Tibial artery (tissue), 4 donors: ENCODE measurements at regions not wholly inside any gene's neighbourhood (a gene's known extent, or its start where the extent isn't known, plus 50 kb on each side); places are given as distances from the start of the nearest gene placed in this dataset.
"Not testable (repeated sequence)": the region's sequence is repeated elsewhere in the genome, so short reads cannot be mapped to it uniquely, and the experiment has no call there.

Source experiments
- DNase-seq, 2 donors: peaks; one replicate each; pipeline ENCODE4 v3.0.0-alpha.2; 2019
- H3K27ac ChIP-seq, 2 donors: fragments of 200-600 bp; sonication (generic) in 1 of 2; 1 replicate in 1 of 2; 2 replicates in 1 of 2; pipeline ENCODE4 v1.5.1; 2018 to 2019; ENCODE audit warnings: mild to moderate bottlenecking in 1 of 2
- H3K27me3 ChIP-seq, 2 donors: fragments of 200-600 bp; sonication (generic) in 1 of 2; one replicate each; pipeline versions ENCODE4 v1.5.1 to v1.6.0; 2016 to 2019
- H3K36me3 ChIP-seq, 3 donors: fragments of 200-600 bp; sonication (generic) in 2 of 3; one replicate each; pipeline ENCODE4 v1.5.1; 2016 to 2019; ENCODE audit warnings: mild to moderate bottlenecking in 2 of 3
- H3K4me1 ChIP-seq, 4 donors: fragments of 200-600 bp; sonication (generic) in 2 of 4; 1 replicate in 3 of 4; 2 replicates in 1 of 4; pipeline ENCODE4 v1.5.1; 2016 to 2019
- H3K4me3 ChIP-seq, 2 donors: fragments of 200-600 bp; sonication (generic) in 1 of 2; 1 replicate in 1 of 2; 2 replicates in 1 of 2; pipeline ENCODE4 v1.5.1; 2018 to 2019; ENCODE audit warnings: mild to moderate bottlenecking in 2 of 2
- H3K9me3 ChIP-seq, 3 donors: fragments of 200-600 bp; sonication (generic) in 1 of 3; one replicate each; pipeline ENCODE4 v1.5.1; 2016 to 2019
- CTCF ChIP-seq, 2 experiments: fragments of 200-600 bp in 1 of 2; fragments of 450-650 bp in 1 of 2; IDR thresholded peaks; one replicate each; pipeline ENCODE4 v1.5.1; 2017 to 2019; ENCODE audit warnings: antibody characterized with exemption in 2 of 2, mild to moderate bottlenecking in 1 of 2, moderate library complexity in 1 of 2
- intact Hi-C: fragments of 100-400 bp; cut with DNase I; formaldehyde crosslinking; loops from one replicate; pipeline ENCODE4 v1.15.0; 2023; ENCODE audit warnings: low total_unique reads

- H3K9me3 ChIP-seq: no peaks in the 10 kb centered on the region
- H3K36me3 ChIP-seq: no peaks in the 10 kb centered on the region
- H3K27me3 ChIP-seq: no peaks in the 10 kb centered on the region
- no peak overlapping the region for H3K4me3 ChIP-seq
- DNase-seq: no peak
- intact Hi-C loops: no loop called here
- no peaks in the 10 kb centered on the region for H3K4me1 ChIP-seq
- no peak for TF ChIP-seq CTCF (IDR thresholded peaks at IDR 0.05)
- H3K27ac ChIP-seq: no peak overlapping the region
Measured at GRCh38 chr9:106104887-106105286, 410.5 kb downstream of the TMEM38B start.

GRCh38 chr9:106106396-106106795, 412.1 kb downstream of the TMEM38B start:
- no peak overlapping the region for H3K4me3 ChIP-seq
- DNase-seq: no peak
- no peak for TF ChIP-seq CTCF (IDR thresholded peaks at IDR 0.05)
- H3K27ac ChIP-seq: no peak overlapping the region
- no peaks in the 10 kb centered on the region for H3K4me1 ChIP-seq
- no peaks in the 10 kb centered on the region for H3K27me3 ChIP-seq
- no peaks in the 10 kb centered on the region for H3K9me3 ChIP-seq
- H3K36me3 ChIP-seq: no peaks in the 10 kb centered on the region
- intact Hi-C loops: no loop called here

GRCh38 chr9:106107716-106108115, 413.4 kb downstream of the TMEM38B start:
- H3K36me3 ChIP-seq: no peaks in the 10 kb centered on the region
- intact Hi-C loops: no loop called here
- no peak overlapping the region for H3K27ac ChIP-seq
- no peaks in the 10 kb centered on the region for H3K27me3 ChIP-seq
- no peak for TF ChIP-seq CTCF (IDR thresholded peaks at IDR 0.05)
- no peaks in the 10 kb centered on the region for H3K9me3 ChIP-seq
- H3K4me1 ChIP-seq: no peaks in the 10 kb centered on the region
- no peak overlapping the region for H3K4me3 ChIP-seq
- DNase-seq: no peak

GRCh38 chr9:106109706-106110105, 415.4 kb downstream of the TMEM38B start:
- H3K9me3 ChIP-seq, DNase-seq, H3K4me3 ChIP-seq, H3K36me3 ChIP-seq, H3K27me3 ChIP-seq, H3K27ac ChIP-seq, intact Hi-C loops, H3K4me1 ChIP-seq: not testable (repeated sequence)

- Histone ChIP-seq H3K9me3 (no peaks in the 10 kb centered on the region), H3K36me3 (no peaks in the 10 kb centered on the region), H3K4me1 (no peaks in the 10 kb centered on the region), H3K27ac (no peak overlapping the region), H3K27me3 (no peaks in the 10 kb centered on the region), H3K4me3 (no peak overlapping the region)
- no peak for DNase-seq
- no peak for TF ChIP-seq CTCF (IDR thresholded peaks at IDR 0.05)
- intact Hi-C loops: no loop called here
Measured at GRCh38 chr9:106110483-106110882, 416.1 kb downstream of the TMEM38B start.

GRCh38 chr9:106111039-106111730, 416.8 kb downstream of the TMEM38B start:
- Histone ChIP-seq H3K27ac (no peak overlapping the region), H3K36me3 (no peaks in the 10 kb centered on the region), H3K9me3 (no peaks in the 10 kb centered on the region), H3K27me3 (no peaks in the 10 kb centered on the region), H3K4me3 (no peak overlapping the region), H3K4me1 (no peaks in the 10 kb centered on the region)
- no peak for TF ChIP-seq CTCF (IDR thresholded peaks at IDR 0.05)
- DNase-seq: no peak
- intact Hi-C loops: no loop called here
